ENCODE measurements at regions not wholly inside any gene's neighbourhood (a gene's known extent, or its start where the extent isn't known, plus 50 kb on each side); places are given as distances from the start of the nearest gene placed in this dataset.

- H4K20me1 ChIP-seq (ENCODE audit: low read length), result no peaks in the 10 kb centered on the region
- no peaks in the 10 kb centered on the region for H3K4me1 ChIP-seq (ENCODE audit: insufficient read depth, low read length)
- no peaks in the 10 kb centered on the region for H3K36me3 ChIP-seq (ENCODE audit: low read depth, low read length)
- no peak overlapping the region for H3K9ac ChIP-seq (ENCODE audit: low read length)
- no peaks in the 10 kb centered on the region for H3K79me2 ChIP-seq (ENCODE audit: low read length)
- H3K27me3 ChIP-seq (ENCODE audit: low read length), result no peaks in the 10 kb centered on the region
- DNase-seq, result no peak
- no peaks in the 10 kb centered on the region for H3F3A ChIP-seq (ENCODE audit: low read length, unreplicated experiment)
- no peak overlapping the region for H2AFZ ChIP-seq (ENCODE audit: low read length)
- H3K4me2 ChIP-seq (ENCODE audit: low read length), result no peak overlapping the region
- no peak overlapping the region for H3K27ac ChIP-seq (ENCODE audit: low read length)
- no peaks in the 10 kb centered on the region for H3K9me3 ChIP-seq (ENCODE audit: low read length)
- H3K4me3 ChIP-seq (ENCODE audit: low read length), result no peak overlapping the region
- H3K9me2 ChIP-seq (replicated peaks; ENCODE audit: low read length), result no peaks in the 10 kb centered on the region
- no peak for TF ChIP-seq CTCF (conservative IDR thresholded peaks at IDR 0.05; ENCODE audit: low read depth, low read length)
- TF ChIP-seq EZH2phosphoT487 (IDR thresholded peaks at IDR 0.05; ENCODE audit: borderline replicate concordance, low read length), result no peak
- no peak for TF ChIP-seq EZH2 (IDR thresholded peaks at IDR 0.05; ENCODE audit: low read length, unreplicated experiment)
- ChIA-PET CTCF (no interaction called here), POLR2A (ENCODE audit: unreplicated experiment) (no interaction called here)
- no TSS peak for BruUV-seq (replicated peaks)
- no peak for ATAC-seq
- intact Hi-C loops (cut with micrococcal nuclease), result no loop called here
Measured at GRCh38 chr3:165390166-165390565, 194.0 kb upstream of the SLITRK3 start.

GRCh38 chr3:165389653-165390052 is 193.5 kb upstream of the SLITRK3 start:
- Histone ChIP-seq H3K4me1 (ENCODE audit: insufficient read depth, low read length) (no peaks in the 10 kb centered on the region), H3K9me2 (replicated peaks; ENCODE audit: low read length) (no peaks in the 10 kb centered on the region), H3K9me3 (ENCODE audit: low read length) (no peaks in the 10 kb centered on the region), H4K20me1 (ENCODE audit: low read length) (no peaks in the 10 kb centered on the region), H3K4me3 (ENCODE audit: low read length) (no peak overlapping the region), H2AFZ (ENCODE audit: low read length) (no peak overlapping the region), H3K79me2 (ENCODE audit: low read length) (no peaks in the 10 kb centered on the region), H3K9ac (ENCODE audit: low read length) (no peak overlapping the region), H3K4me2 (ENCODE audit: low read length) (no peak overlapping the region), H3K27ac (ENCODE audit: low read length) (no peak overlapping the region), H3F3A (ENCODE audit: low read length, unreplicated experiment) (no peaks in the 10 kb centered on the region), H3K27me3 (ENCODE audit: low read length) (no peaks in the 10 kb centered on the region), H3K36me3 (ENCODE audit: low read depth, low read length) (no peaks in the 10 kb centered on the region)
- DNase-seq (no peak), ATAC-seq (no peak)
- ChIA-PET POLR2A (ENCODE audit: unreplicated experiment) (no interaction called here), CTCF (no interaction called here)
- no TSS peak for BruUV-seq (replicated peaks)
- TF ChIP-seq EZH2phosphoT487 (IDR thresholded peaks at IDR 0.05; ENCODE audit: borderline replicate concordance, low read length), result no peak
- no peak for TF ChIP-seq CTCF (conservative IDR thresholded peaks at IDR 0.05; ENCODE audit: low read depth, low read length)
- no peak for TF ChIP-seq EZH2 (IDR thresholded peaks at IDR 0.05; ENCODE audit: low read length, unreplicated experiment)
- intact Hi-C loops (cut with micrococcal nuclease), result no loop called here

- Histone ChIP-seq H3K9me3 (ENCODE audit: low read length) (no peaks in the 10 kb centered on the region), H3K27me3 (ENCODE audit: low read length) (no peaks in the 10 kb centered on the region), H3K9ac (ENCODE audit: low read length) (no peak overlapping the region), H3K9me2 (replicated peaks; ENCODE audit: low read length) (no peaks in the 10 kb centered on the region), H3K79me2 (ENCODE audit: low read length) (no peaks in the 10 kb centered on the region), H3K4me1 (ENCODE audit: insufficient read depth, low read length) (no peaks in the 10 kb centered on the region), H3K4me2 (ENCODE audit: low read length) (no peak overlapping the region), H3K27ac (ENCODE audit: low read length) (no peak overlapping the region), H3K4me3 (ENCODE audit: low read length) (no peak overlapping the region), H3F3A (ENCODE audit: low read length, unreplicated experiment) (no peaks in the 10 kb centered on the region), H4K20me1 (ENCODE audit: low read length) (no peaks in the 10 kb centered on the region), H3K36me3 (ENCODE audit: low read depth, low read length) (no peaks in the 10 kb centered on the region), H2AFZ (ENCODE audit: low read length) (no peak overlapping the region)
- BruUV-seq (replicated peaks), result no TSS peak
- intact Hi-C loops (cut with micrococcal nuclease), result no loop called here
- ATAC-seq (no peak), DNase-seq (no peak)
- ChIA-PET CTCF (no interaction called here), POLR2A (ENCODE audit: unreplicated experiment) (interaction anchor here (0.5 kb wide), 1 partner anchor 76 kb away, joined by 3 read pairs; no protein-coding TSS in a partner anchor)
- no peak for TF ChIP-seq EZH2phosphoT487 (IDR thresholded peaks at IDR 0.05; ENCODE audit: borderline replicate concordance, low read length)
- no peak for TF ChIP-seq EZH2 (IDR thresholded peaks at IDR 0.05; ENCODE audit: low read length, unreplicated experiment)
- TF ChIP-seq CTCF (conservative IDR thresholded peaks at IDR 0.05; ENCODE audit: low read depth, low read length), result no peak
Measured at GRCh38 chr3:165389064-165389463, 192.9 kb upstream of the SLITRK3 start.

All from PC-3 (cell line).